ENCODE measurements at regions not wholly inside any gene's neighbourhood (a gene's known extent, or its start where the extent isn't known, plus 50 kb on each side); places are given as distances from the start of the nearest gene placed in this dataset.

DNA sequence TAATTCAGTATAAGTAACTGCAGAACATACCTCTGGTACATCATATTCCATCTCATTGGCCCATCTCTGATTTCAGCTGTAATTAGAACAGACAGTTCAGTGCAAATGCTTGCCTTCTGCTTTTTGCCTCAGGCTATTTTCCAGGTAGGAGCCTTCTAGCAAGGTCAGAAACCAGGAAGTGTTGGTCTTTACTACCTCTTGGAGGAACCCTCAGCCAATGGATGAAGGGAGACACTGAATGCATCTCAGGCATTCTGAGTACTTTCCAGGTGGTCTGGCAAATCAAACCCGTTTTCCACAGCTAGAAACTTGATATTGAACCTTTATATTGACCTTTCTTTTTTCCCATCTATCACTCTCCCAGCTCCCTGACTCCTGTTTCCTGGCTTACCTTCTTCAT lies 348.5 kb upstream of the SOX2 start:
- TF ChIP-seq, protein P1, sequence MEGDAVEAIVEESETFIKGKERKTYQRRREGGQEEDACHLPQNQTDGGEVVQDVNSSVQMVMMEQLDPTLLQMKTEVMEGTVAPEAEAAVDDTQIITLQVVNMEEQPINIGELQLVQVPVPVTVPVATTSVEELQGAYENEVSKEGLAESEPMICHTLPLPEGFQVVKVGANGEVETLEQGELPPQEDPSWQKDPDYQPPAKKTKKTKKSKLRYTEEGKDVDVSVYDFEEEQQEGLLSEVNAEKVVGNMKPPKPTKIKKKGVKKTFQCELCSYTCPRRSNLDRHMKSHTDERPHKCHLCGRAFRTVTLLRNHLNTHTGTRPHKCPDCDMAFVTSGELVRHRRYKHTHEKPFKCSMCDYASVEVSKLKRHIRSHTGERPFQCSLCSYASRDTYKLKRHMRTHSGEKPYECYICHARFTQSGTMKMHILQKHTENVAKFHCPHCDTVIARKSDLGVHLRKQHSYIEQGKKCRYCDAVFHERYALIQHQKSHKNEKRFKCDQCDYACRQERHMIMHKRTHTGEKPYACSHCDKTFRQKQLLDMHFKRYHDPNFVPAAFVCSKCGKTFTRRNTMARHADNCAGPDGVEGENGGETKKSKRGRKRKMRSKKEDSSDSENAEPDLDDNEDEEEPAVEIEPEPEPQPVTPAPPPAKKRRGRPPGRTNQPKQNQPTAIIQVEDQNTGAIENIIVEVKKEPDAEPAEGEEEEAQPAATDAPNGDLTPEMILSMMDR (IDR thresholded peaks at IDR 0.05; ENCODE audit: low read depth, low read length): no peak
- no peak for TF ChIP-seq EZH2phosphoT487 (IDR thresholded peaks at IDR 0.05; ENCODE audit: low read depth)

All from OCI-LY3 (cell line).